ENCODE measurements at regions not wholly inside any gene's neighbourhood (a gene's known extent, or its start where the extent isn't known, plus 50 kb on each side); places are given as distances from the start of the nearest gene placed in this dataset.
A peak's percentile ranks its signal among the peaks of the same experiment; 100 is the strongest.

DNA sequence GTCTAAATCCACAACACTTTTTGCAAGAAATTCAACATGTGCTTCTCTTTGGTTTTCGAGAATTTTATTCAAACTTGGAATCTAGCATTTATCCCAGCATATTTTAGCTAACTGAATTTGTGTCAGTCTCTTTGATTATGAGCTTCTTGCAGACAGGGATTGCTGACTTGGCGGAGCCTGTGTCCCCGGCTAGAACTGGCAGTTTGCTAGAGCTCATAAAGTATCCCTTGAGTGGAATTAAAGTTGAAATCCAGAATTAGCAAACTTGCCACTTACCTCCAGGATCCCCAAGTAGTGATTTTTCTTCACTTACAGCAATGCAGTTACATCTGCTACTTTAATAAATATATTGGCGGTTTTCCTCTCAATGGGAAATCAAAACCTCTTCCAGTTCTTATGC, 306.9 kb downstream of the AACS start:
- DNase-seq: no peak

DNA sequence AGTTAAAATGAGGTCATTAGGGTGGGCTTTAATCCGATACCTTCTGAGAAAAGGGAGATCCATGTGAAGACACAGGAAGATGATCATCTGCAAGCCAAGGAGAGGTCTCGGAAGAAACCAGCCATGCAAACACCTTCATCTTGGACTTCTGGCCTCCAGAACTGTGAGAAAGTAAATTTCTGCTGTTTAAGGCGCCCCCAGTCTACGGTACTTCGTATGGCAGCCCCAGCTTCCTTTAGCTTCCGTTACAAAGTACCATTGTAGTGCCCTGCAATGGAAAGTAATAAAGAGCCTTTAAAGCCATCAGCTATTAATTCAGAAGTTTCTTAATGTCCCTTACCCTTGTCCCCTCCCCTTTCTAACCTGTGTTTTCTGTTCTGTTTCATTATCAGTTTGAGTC, 308.1 kb downstream of the AACS start:
- DNase-seq: no peak

GRCh38 chr12:125376422-125376821, 311.2 kb downstream of the AACS start:
- no peak for DNase-seq

GRCh38 chr12:125377093-125377492, 311.9 kb downstream of the AACS start:
- no peak for DNase-seq

GRCh38 chr12:125381373-125381772, 316.1 kb downstream of the AACS start:
- no peak for DNase-seq

- no peak for DNase-seq
These were observed 317.7 kb downstream of the AACS start for GRCh38 chr12:125382926-125383325.

DNA sequence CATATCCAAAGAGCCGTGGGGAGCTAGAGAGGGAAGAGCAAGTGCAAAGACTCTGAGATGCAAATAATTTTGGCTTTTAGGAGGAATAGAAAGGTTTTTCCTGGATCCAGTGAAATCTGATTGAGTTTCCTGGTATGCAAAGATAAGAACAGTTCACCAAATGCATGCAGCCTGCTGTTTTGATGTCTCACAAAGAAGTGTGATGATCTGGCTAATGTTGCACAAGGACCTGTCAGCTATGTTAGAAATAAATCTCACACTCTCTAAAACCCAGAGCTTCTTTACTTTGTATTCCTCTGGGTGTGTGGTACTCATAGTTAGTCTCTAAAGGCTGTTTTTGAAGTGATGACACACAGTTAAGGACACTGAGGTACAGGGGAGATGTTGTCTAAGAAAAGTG, 321.4 kb downstream of the AACS start:
- DNase-seq: no peak

- DNase-seq: no peak
These were observed 322.0 kb downstream of the AACS start for GRCh38 chr12:125387206-125387605.

GRCh38 chr12:125389061-125389697, 323.9 kb downstream of the AACS start:
- no peak for DNase-seq

GRCh38 chr12:125393569-125393968, 328.3 kb downstream of the AACS start:
- no peak for DNase-seq

DNA sequence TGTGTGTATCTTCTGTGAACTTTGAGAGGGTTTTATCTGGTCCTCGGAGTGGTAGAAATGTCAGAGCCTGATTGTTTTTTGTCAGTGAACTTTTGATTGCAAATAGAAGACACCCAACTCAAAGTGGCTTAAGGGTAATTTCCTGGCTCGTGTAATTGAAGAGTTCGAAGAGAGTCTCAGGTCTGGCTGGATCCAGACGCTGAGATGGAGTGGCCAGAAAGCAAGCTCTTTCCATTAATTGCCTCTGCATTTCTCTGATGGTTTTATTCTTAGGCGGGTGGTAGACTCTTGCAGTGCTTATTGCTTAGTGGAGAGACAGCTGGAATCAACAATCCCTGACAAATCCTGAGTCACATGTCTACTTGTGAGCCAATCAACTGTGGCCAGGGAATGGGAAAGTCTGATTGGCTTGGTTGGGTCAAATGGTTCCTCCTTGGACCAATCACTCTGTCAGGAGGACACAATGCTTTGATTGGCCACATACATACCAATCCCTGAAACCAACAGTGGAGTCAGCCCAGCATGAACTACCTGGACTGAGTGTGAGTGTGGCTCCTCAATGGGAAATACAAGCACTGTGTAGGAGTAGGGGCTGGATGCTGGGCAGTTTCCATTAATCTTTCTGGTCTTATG, 330.5 kb downstream of the AACS start:
- DNase-seq: no peak

DNA sequence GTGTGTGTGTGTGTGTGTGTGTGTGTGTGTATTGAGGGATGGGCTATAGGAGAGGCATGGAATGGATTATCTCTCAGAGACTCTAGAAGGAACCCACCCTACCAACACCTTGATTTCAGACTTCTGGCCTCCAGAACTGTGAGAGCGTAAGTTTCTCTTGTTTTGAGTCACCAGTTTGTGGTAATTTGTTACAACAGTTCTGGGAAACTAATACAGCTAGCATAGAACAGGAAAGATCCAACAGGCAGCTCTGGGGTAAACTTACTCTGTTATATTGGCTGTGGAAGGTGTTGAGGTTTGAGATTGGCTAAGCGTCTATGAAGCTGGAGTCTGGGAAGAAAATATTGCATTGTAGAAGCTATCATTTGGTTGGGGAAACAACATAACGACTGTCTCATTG, 334.3 kb downstream of the AACS start:
- DNase-seq: no peak

GRCh38 chr12:125402874-125403789, 337.9 kb downstream of the AACS start:
- DNase-seq: no peak

GRCh38 chr12:125403843-125404242, 338.6 kb downstream of the AACS start:
- no peak for DNase-seq

GRCh38 chr12:125406131-125406530, 340.9 kb downstream of the AACS start:
- DNase-seq: peak; percentile 57

DNA sequence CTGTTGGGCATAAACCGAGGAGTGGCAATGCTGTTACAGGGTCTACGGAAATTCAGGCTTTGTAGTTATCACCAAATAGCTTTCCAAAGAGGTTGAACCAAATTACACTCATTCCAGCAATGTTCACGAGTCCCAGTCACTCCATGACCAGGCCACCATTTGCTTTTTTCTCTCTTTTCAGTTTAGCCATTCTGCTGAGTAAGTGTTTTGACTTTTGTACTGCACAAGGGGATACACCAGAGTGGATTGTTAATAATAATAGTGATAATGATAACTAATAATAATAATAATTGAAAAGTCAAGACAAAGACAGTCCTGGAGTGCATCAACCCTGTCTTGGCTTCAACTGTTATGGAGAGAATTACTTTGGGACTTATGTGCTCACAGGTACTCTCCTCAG, 343.5 kb downstream of the AACS start:
- no peak for DNase-seq

DNA sequence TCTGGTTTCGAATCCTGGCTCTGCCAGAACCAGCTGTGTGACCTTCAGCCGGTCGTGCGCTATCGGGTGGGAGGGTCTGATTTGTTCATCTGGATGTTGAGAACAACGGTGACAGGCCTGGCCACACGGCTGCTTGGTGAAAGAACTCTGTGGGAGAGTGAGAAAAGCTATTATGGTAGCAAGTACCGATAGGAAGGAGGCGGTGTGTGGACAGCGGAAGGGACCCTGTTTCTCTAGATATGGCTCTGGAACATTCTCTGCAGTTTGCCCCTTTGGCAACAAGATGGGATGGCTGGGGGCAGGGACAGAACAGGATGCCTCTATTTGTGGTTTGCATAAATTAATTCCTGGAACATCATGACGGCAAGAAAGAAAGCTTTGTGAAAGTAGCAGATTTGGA, 347.3 kb downstream of the AACS start:
- no peak for DNase-seq

GRCh38 chr12:125417446-125417845, 352.2 kb downstream of the AACS start:
- DNase-seq: no peak

DNA sequence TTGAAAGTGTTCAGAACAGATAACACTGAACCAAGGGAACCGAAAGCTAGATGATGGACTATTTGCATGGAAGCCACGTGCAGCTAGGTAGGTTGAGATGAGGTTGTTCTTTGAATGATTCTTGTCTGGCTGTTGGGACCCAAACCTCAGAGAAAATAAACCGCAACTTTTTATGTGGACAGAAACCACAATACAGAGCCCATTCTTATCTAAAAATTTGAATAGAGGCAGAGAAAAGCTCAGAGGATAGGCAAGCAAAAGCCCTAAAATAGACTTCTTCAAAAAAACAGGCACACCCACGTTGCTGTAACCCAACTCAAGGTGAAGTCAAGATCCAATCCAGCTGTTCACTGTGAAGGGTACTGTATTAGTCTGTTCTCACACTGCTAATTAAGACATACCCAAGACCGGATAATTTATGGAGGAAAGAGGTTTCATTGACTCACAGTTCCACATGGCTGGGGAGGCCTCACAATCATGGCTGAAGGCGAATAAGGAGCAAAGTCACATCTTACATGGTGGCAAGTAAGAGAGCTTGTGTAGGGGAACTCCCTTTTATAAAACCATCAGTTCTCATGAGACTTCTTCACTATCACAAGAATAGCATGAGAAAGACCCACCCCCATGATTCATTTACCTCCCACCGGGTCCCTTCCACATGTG, 353.8 kb downstream of the AACS start:
- DNase-seq: no peak

GRCh38 chr12:125424909-125425308, 359.7 kb downstream of the AACS start:
- DNase-seq: no peak

GRCh38 chr12:125431516-125431915, 366.3 kb downstream of the AACS start:
- no peak for DNase-seq

DNA sequence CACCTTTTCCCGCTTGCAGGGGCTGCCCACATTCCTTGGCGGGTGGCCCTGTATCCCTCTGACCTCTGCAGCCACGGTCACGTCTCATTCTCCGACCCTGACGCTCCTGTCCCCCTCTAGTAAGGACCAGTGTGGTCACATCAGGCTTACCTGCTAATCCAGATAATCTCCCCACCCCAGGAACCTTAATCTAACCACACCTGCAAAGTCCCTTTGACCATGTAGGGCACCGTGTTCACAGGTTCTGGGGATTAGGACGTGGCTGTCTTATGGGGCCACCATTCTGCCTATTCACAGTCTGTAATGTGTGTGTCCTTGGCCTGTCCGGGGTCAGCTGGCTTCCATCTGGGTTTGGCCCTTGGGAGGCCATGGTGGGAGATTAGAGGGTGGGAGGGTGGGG, 368.9 kb downstream of the AACS start:
- no peak for DNase-seq

- DNase-seq: no peak
These were observed 369.8 kb downstream of the AACS start for GRCh38 chr12:125434936-125435443.
